Astrocyte (in vitro differentiated cells and primary cell): ENCODE measurements at regions not wholly inside any gene's neighbourhood (a gene's known extent, or its start where the extent isn't known, plus 50 kb on each side); places are given as distances from the start of the nearest gene placed in this dataset.
"Not testable (repeated sequence)": the region's sequence is repeated elsewhere in the genome, so short reads cannot be mapped to it uniquely, and the experiment has no call there.

Source experiments
- CTCF ChIP-seq: IDR thresholded peaks from 2 replicates; pipeline ENCODE4 v1.5.1; 2011; ENCODE audit warnings: low read depth, mild to moderate bottlenecking, inconsistent platforms, low read length, moderate library complexity; ENCODE audit not compliant: insufficient read depth
- EZH2 ChIP-seq: IDR thresholded peaks from 2 replicates; pipeline ENCODE4 v1.6.1; 2012; ENCODE audit warnings: mild to moderate bottlenecking, low read length, inconsistent platforms; ENCODE audit not compliant: insufficient read depth

GRCh38 chr2:63722284-63722683, 119.4 kb upstream of the UGP2 start:
- TF ChIP-seq CTCF, EZH2: not testable (repeated sequence)
